ENCODE measurements at regions not wholly inside any gene's neighbourhood (a gene's known extent, or its start where the extent isn't known, plus 50 kb on each side); places are given as distances from the start of the nearest gene placed in this dataset.
A peak's percentile ranks its signal among the peaks of the same experiment; 100 is the strongest.

- FAIRE-seq: no peak
- Histone ChIP-seq H3K36me3 (ENCODE audit: control insufficient read depth, insufficient read depth, low read length) (no peaks in the 10 kb centered on the region), H3K4me3 (ENCODE audit: low read depth, low read length) (no peak overlapping the region), H3K27me3 (ENCODE audit: control insufficient read depth, insufficient read depth, low read length) (no peaks in the 10 kb centered on the region)
- DNase-seq (ENCODE audit: low read depth): no peak
- TF ChIP-seq CTCF (IDR thresholded peaks at IDR 0.05; ENCODE audit: insufficient read depth, low read length, severe bottlenecking): no peak
Measured at GRCh38 chr2:149920389-149920788, 332.8 kb upstream of the MMADHC start.

GRCh38 chr2:149915151-149915550 lies 327.6 kb upstream of the MMADHC start:
- Histone ChIP-seq H3K36me3 (ENCODE audit: control insufficient read depth, insufficient read depth, low read length) (no peaks in the 10 kb centered on the region), H3K27me3 (ENCODE audit: control insufficient read depth, insufficient read depth, low read length) (no peaks in the 10 kb centered on the region), H3K4me3 (ENCODE audit: low read depth, low read length) (no peak overlapping the region)
- DNase-seq (ENCODE audit: low read depth): no peak
- FAIRE-seq: peak; percentile 50
- TF ChIP-seq CTCF (IDR thresholded peaks at IDR 0.05; ENCODE audit: insufficient read depth, low read length, severe bottlenecking): no peak

GRCh38 chr2:149908726-149909683 lies 321.4 kb upstream of the MMADHC start:
- FAIRE-seq: no peak
- DNase-seq (ENCODE audit: low read depth): peak; percentile 45
- TF ChIP-seq CTCF (IDR thresholded peaks at IDR 0.05; ENCODE audit: insufficient read depth, low read length, severe bottlenecking): no peak
- H3K4me3 ChIP-seq (ENCODE audit: low read depth, low read length): no peak overlapping the region
- H3K36me3 ChIP-seq (ENCODE audit: control insufficient read depth, insufficient read depth, low read length): no peaks in the 10 kb centered on the region
- H3K27me3 ChIP-seq (ENCODE audit: control insufficient read depth, insufficient read depth, low read length): no peaks in the 10 kb centered on the region

- no peak for DNase-seq (ENCODE audit: low read depth)
- Histone ChIP-seq H3K36me3 (ENCODE audit: control insufficient read depth, insufficient read depth, low read length) (no peaks in the 10 kb centered on the region), H3K4me3 (ENCODE audit: low read depth, low read length) (no peak overlapping the region), H3K27me3 (ENCODE audit: control insufficient read depth, insufficient read depth, low read length) (no peaks in the 10 kb centered on the region)
- FAIRE-seq: no peak
- TF ChIP-seq CTCF (IDR thresholded peaks at IDR 0.05; ENCODE audit: insufficient read depth, low read length, severe bottlenecking): no peak
Measured at GRCh38 chr2:149906886-149907285, 319.3 kb upstream of the MMADHC start.

GRCh38 chr2:149904352-149905175 lies 317.0 kb upstream of the MMADHC start:
- no peak overlapping the region for H3K4me3 ChIP-seq (ENCODE audit: low read depth, low read length)
- no peaks in the 10 kb centered on the region for H3K36me3 ChIP-seq (ENCODE audit: control insufficient read depth, insufficient read depth, low read length)
- H3K27me3 ChIP-seq (ENCODE audit: control insufficient read depth, insufficient read depth, low read length): no peaks in the 10 kb centered on the region
- no peak for DNase-seq (ENCODE audit: low read depth)
- no peak for FAIRE-seq
- no peak for TF ChIP-seq CTCF (IDR thresholded peaks at IDR 0.05; ENCODE audit: insufficient read depth, low read length, severe bottlenecking)

All from bronchial epithelial cell (primary cell).